OCI-LY1 (cell line): ENCODE measurements at regions not wholly inside any gene's neighbourhood (a gene's known extent, or its start where the extent isn't known, plus 50 kb on each side); places are given as distances from the start of the nearest gene placed in this dataset.

ENCODE experiments used
- H2AFZ ChIP-seq: fragments of 200-600 bp; sonication (generic), shearing (Covaris generic); 2 replicates; pipeline ENCODE4 v1.6.0; 2014; ENCODE audit warnings: antibody characterized with exemption, mild to moderate bottlenecking, low read length
- H3F3A ChIP-seq: fragments of 200-600 bp; sonication (generic), shearing (Covaris generic); 2 replicates; pipeline ENCODE4 v1.6.0; 2014; ENCODE audit warnings: mild to moderate bottlenecking, antibody characterized with exemption, low read length, moderate library complexity; ENCODE audit not compliant: insufficient read depth
- H3K27ac ChIP-seq: fragments of 200-600 bp; sonication (generic); 2 replicates; pipeline ENCODE4 v1.5.1; 2014; ENCODE audit warnings: low read length, mixed run types, mild to moderate bottlenecking, low read depth; ENCODE audit not compliant: poor library complexity, severe bottlenecking
- H3K27me3 ChIP-seq: fragments of 200-600 bp; sonication (generic); 2 replicates; pipeline ENCODE4 v1.6.0; 2014; ENCODE audit warnings: antibody characterized with exemption, mild to moderate bottlenecking, low read length, moderate library complexity; ENCODE audit not compliant: insufficient read depth
- H3K36me3 ChIP-seq: fragments of 200-600 bp; sonication (generic); 2 replicates; pipeline ENCODE4 v1.6.1; 2014; ENCODE audit warnings: mild to moderate bottlenecking, antibody characterized with exemption, low read length, moderate library complexity, mixed read lengths; ENCODE audit not compliant: insufficient read depth
- H3K4me1 ChIP-seq: fragments of 200-600 bp; sonication (generic); 2 replicates; pipeline ENCODE4 v1.5.1; 2014; ENCODE audit warnings: mild to moderate bottlenecking, low read length, moderate library complexity; ENCODE audit not compliant: insufficient read depth, severe bottlenecking
- H3K4me2 ChIP-seq: fragments of 200-600 bp; sonication (generic), shearing (Covaris generic); 2 replicates; pipeline ENCODE4 v1.6.1; 2014; ENCODE audit warnings: low read length
- H3K4me3 ChIP-seq: fragments of 200-600 bp; sonication (generic); 2 replicates; pipeline ENCODE4 v1.5.1; 2014; ENCODE audit warnings: low read length, low read depth, mild to moderate bottlenecking, mixed read lengths; ENCODE audit not compliant: poor library complexity, severe bottlenecking
- H3K79me2 ChIP-seq: fragments of 200-600 bp; shearing (Covaris generic); 2 replicates; pipeline ENCODE4 v1.6.1; 2016; ENCODE audit warnings: mixed run types, low read length, mixed read lengths; ENCODE audit not compliant: insufficient read depth
- H3K9ac ChIP-seq: fragments of 200-600 bp; sonication (generic), shearing (Covaris generic); 2 replicates; pipeline ENCODE4 v1.6.1; 2014; ENCODE audit warnings: mild to moderate bottlenecking, low read length, mixed read lengths
- H3K9me2 ChIP-seq: fragments of 200-600 bp; sonication (generic), shearing (Covaris generic); 2 replicates; pipeline ENCODE4 v1.6.1; 2014; ENCODE audit warnings: low read depth, mild to moderate bottlenecking, low read length, mixed read lengths
- H3K9me3 ChIP-seq: fragments of 200-600 bp; shearing (Covaris generic); 2 replicates; pipeline ENCODE4 v1.6.1; 2014; ENCODE audit warnings: low read length, mixed read lengths
- H4K20me1 ChIP-seq: fragments of 200-600 bp; sonication (generic), shearing (Covaris generic); 2 replicates; pipeline ENCODE4 v1.6.0; 2016; ENCODE audit warnings: mild to moderate bottlenecking, low read length; ENCODE audit not compliant: insufficient read depth
- CTCF ChIP-seq: fragments of 200-600 bp; sonication (generic), shearing (Covaris generic); IDR thresholded peaks from 2 replicates; pipeline ENCODE4 v1.5.1; 2017; ENCODE audit warnings: mild to moderate bottlenecking, antibody characterized with exemption, low read length, moderate library complexity, mixed read lengths
- EZH2 ChIP-seq: fragments of 200-600 bp; sonication (generic), shearing (Covaris generic); IDR thresholded peaks from 2 replicates; pipeline ENCODE4 v1.8.0; 2017; ENCODE audit warnings: borderline replicate concordance, mixed run types, mild to moderate bottlenecking, antibody characterized with exemption, low read length, moderate library complexity, mixed read lengths

GRCh38 chr13:70889163-70889562, 780.9 kb upstream of the KLHL1 start:
- Histone ChIP-seq H3K79me2 (no peaks in the 10 kb centered on the region), H3K4me3 (no peak overlapping the region), H3K36me3 (no peaks in the 10 kb centered on the region), H3K4me2 (no peak overlapping the region), H3K27ac (no peak overlapping the region), H2AFZ (no peak overlapping the region), H3K4me1 (no peaks in the 10 kb centered on the region), H3K9me3 (peaks cover 2% of the 10 kb centered on the region; the same call in 1 of the 2 replicates), H3K9me2 (no peaks in the 10 kb centered on the region), H4K20me1 (no peaks in the 10 kb centered on the region), H3K27me3 (no peaks in the 10 kb centered on the region), H3K9ac (no peak overlapping the region), H3F3A (no peaks in the 10 kb centered on the region; the same call in 1 of the 2 replicates)
- TF ChIP-seq EZH2 (no peak), CTCF (no peak)

- H3K27ac ChIP-seq = no peak overlapping the region
- H3K9me2 ChIP-seq = no peaks in the 10 kb centered on the region
- H3K9me3 ChIP-seq = peaks cover 3% of the 10 kb centered on the region; the same call in 1 of the 2 replicates
- H3K27me3 ChIP-seq = no peaks in the 10 kb centered on the region
- no peaks in the 10 kb centered on the region for H3K4me1 ChIP-seq
- no peak overlapping the region for H3K4me3 ChIP-seq
- H3K79me2 ChIP-seq = no peaks in the 10 kb centered on the region
- no peak overlapping the region for H3K9ac ChIP-seq
- H3K36me3 ChIP-seq = no peaks in the 10 kb centered on the region
- H3K4me2 ChIP-seq = no peak overlapping the region
- no peaks in the 10 kb centered on the region; the same call in 1 of the 2 replicates for H3F3A ChIP-seq
- no peaks in the 10 kb centered on the region for H4K20me1 ChIP-seq
- no peak for TF ChIP-seq EZH2
- no peak for TF ChIP-seq CTCF
- H2AFZ ChIP-seq = no peak overlapping the region
Observed at GRCh38 chr13:70884196-70884595, 775.9 kb upstream of the KLHL1 start.

- H4K20me1 ChIP-seq = no peaks in the 10 kb centered on the region
- no peaks in the 10 kb centered on the region for H3K36me3 ChIP-seq
- no peak overlapping the region for H2AFZ ChIP-seq
- H3F3A ChIP-seq = no peaks in the 10 kb centered on the region
- no peaks in the 10 kb centered on the region for H3K4me1 ChIP-seq
- H3K4me3 ChIP-seq = no peak overlapping the region
- no peak for TF ChIP-seq CTCF
- no peak for TF ChIP-seq EZH2
- H3K9me3 ChIP-seq = no peaks in the 10 kb centered on the region
- no peak overlapping the region for H3K4me2 ChIP-seq
- no peaks in the 10 kb centered on the region for H3K9me2 ChIP-seq
- H3K27ac ChIP-seq = no peak overlapping the region
- no peak overlapping the region for H3K9ac ChIP-seq
- H3K27me3 ChIP-seq = no peaks in the 10 kb centered on the region
- no peaks in the 10 kb centered on the region for H3K79me2 ChIP-seq
Observed at GRCh38 chr13:70874636-70875035, 766.4 kb upstream of the KLHL1 start.
